ENCODE measurements at regions not wholly inside any gene's neighbourhood (a gene's known extent, or its start where the extent isn't known, plus 50 kb on each side); places are given as distances from the start of the nearest gene placed in this dataset.

GRCh38 chr2:128752691-128753263 is 434.1 kb upstream of the HS6ST1 start:
- no peak for DNase-seq (ENCODE audit: low read depth)
- in situ Hi-C loops (cut with HindIII; ENCODE audit: low pct_unique_long_range_greater_than_20kb, low sequenced_read_pairs), result no loop called here

DNA sequence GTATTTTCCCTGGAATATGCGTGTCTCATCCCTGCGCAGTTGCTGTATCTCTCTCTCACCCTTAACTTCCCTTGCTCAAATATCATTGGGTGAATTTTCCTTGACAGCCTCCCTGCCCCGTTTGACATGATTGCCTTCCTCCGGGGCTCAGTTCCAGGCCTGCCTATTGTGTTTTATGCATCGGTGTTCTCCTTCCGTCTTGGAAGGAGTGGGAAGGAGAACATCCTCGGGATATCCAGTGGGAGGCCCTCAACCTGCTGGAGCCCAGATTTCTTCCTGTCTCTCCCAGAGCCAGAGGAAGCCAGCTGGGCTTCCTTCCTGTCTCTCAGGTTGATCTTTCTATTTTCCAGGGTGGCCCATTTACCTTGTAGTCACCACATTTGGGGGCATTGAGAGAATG is 434.7 kb upstream of the HS6ST1 start:
- in situ Hi-C loops (cut with HindIII; ENCODE audit: low pct_unique_long_range_greater_than_20kb, low sequenced_read_pairs), result no loop called here

DNA sequence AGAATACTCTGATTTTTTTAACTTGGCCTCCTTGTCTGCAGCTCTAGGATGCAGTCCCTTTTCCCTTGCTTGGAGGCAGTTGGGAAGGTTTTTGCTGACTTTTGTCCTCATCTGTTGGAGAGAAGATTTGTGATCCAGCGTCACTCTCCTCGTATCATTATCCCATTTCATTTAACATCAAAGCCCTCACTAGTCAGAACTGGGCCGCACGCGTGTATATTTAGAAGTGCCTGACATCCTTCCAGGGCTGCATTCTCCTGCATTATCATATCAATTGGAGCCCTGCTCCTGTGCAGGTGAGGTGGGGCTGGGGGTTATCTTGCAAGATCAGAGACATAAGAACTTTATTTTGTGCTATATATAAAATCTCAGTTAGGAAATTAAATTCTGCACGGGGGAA is 435.1 kb upstream of the HS6ST1 start:
- DNase-seq (ENCODE audit: low read depth), result no peak
- in situ Hi-C loops (cut with HindIII; ENCODE audit: low pct_unique_long_range_greater_than_20kb, low sequenced_read_pairs), result no loop called here

More for the DNA sequence above, 434.7 kb upstream of the HS6ST1 start:
- no peak for DNase-seq (ENCODE audit: low read depth)

GRCh38 chr2:128754246-128754724 is 435.6 kb upstream of the HS6ST1 start:
- in situ Hi-C loops (cut with HindIII; ENCODE audit: low pct_unique_long_range_greater_than_20kb, low sequenced_read_pairs), result no loop called here
- DNase-seq (ENCODE audit: low read depth), result no peak

- in situ Hi-C loops (cut with HindIII; ENCODE audit: low pct_unique_long_range_greater_than_20kb, low sequenced_read_pairs), result no loop called here
- no peak for DNase-seq (ENCODE audit: low read depth)
These were observed 437.2 kb upstream of the HS6ST1 start for GRCh38 chr2:128755695-128756364.

DNA sequence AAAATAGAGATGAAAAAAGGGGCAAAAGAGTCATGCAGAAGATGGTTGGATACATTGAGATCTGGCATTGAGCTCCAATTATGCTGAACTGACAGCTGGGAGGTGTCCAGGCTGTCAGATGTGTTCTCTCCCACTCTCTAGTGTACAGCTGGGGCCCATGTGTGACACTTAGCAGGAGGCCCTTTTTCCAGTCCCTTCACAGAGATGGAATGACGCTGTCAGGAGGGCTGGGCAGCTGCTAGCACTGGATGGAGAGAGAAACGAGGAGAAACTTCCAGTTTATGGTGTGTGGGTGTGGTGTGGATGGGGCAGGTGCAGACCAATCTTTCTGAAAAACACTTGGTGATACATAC is 437.7 kb upstream of the HS6ST1 start:
- DNase-seq (ENCODE audit: low read depth), result no peak
- in situ Hi-C loops (cut with HindIII; ENCODE audit: low pct_unique_long_range_greater_than_20kb, low sequenced_read_pairs), result no loop called here

DNA sequence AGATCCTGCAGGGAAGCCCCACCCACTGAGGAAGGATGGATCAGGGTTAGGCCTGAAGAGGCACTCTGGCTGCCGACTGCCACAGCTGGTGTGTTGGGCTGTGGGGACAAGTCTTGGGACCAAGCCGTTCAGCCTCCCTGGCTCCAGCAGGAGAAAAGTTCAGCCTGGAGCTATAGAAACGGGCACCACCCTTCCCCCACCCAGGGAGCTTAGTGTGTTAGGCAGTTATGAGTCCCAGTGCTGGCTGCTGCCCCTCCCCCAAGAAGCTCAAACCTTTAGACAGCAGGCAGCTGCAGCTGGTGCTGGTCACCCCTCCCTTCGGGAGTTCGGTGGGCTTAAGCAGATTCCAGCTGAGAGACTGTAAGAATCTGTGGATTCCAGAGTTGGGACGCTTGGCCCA is 447.1 kb upstream of the HS6ST1 start:
- no peak for DNase-seq (ENCODE audit: low read depth)
- in situ Hi-C loops (cut with HindIII; ENCODE audit: low pct_unique_long_range_greater_than_20kb, low sequenced_read_pairs), result no loop called here

DNA sequence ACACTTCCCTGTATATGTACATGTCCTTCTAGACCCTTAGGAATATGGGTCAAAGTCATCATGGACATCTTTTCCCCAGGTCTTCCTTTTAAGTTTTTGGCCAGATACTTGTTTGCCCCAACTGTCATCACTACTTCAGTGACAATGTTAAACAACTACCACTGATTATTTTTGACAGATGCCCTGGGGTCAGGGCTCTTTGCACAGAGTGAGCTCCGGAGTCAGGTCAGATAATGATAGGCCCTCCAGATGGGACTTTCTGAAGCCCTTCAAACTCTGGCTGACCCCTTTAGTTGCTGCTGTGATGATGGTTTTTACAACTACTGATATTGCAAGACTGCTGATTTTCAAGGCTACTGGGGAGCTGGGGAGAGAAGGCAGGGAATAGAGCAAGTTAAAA is 449.4 kb upstream of the HS6ST1 start:
- no peak for DNase-seq (ENCODE audit: low read depth)
- in situ Hi-C loops (cut with HindIII; ENCODE audit: low pct_unique_long_range_greater_than_20kb, low sequenced_read_pairs), result no loop called here

DNA sequence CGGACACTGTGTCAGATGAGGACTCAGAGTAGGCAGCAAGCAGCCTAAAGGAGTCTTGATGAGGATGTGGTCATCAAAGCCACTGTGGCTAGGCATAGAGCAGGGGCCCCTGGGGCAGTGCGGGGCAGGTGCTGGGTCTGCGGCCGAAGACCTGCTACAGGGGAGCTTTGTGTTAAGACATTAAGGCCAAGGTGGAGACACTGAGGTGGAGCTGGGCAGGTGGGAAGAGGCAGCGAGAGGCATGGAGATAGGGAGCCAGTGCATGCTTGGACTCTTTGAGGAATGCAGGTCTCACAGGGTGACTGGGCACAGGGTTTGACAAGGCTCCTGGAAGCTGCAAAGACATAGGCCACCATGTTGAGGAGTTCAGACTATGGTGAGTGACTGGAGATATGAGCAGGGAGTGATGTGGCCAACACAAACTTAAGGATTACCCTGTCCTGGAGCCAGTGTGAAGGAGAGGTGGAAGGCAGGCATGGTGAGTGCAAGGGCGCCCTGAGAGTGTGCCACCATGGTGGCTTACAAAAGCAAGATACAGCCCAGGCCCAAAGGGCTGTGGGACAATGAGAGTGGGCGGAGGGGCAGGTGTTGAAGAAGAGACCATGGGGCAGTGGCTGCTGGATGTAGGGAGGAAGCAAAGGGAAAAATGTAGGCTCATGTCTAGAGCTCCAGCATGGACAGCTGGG is 450.9 kb upstream of the HS6ST1 start:
- no peak for DNase-seq (ENCODE audit: low read depth)
- in situ Hi-C loops (cut with HindIII; ENCODE audit: low pct_unique_long_range_greater_than_20kb, low sequenced_read_pairs), result no loop called here

DNA sequence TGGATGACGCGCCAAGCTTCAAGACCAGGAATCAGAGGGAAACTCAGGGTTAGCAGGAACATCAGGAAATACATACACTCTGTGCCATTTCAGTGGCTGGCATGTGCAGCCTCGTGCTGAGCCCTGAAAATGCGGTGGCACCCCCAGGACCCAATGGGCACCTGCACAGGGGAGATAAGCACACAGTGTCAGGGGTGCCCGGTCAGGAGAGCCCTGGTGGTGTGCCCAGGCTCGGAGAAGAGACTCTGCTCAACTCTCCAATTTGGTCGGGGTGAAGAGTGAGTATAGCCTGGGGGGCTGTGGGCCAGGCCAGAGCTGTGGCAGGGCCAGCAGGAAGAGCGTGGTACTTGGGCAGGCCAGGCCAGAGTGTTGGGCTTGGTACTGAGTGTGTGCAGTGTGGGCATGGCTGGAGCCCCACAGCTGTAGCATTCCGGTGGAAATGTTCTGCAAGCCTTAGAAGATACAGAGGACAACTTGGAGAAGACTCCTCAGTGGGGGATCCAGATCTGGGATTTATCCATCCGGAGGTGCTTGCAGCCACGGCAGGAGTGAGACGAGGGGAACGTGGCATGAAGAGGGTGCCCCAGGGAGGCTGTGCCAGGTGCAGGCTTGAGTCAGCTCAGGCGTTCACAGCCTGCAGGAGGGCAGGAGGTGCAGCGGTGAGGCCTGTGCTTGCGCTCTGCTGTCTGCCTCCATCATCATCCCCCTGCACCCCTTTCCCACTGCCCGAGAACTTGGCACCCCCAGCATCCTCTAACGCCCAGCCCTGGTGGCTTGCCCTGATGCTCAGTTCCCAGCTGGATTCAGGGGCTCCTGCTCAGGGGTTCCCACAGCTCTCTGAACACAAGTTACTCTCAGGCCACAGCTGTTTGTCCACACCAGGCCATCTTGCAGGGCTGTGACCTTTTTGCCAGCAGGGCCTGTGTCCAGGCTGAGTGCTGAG is 451.7 kb upstream of the HS6ST1 start:
- in situ Hi-C loops (cut with HindIII; ENCODE audit: low pct_unique_long_range_greater_than_20kb, low sequenced_read_pairs), result no loop called here
- no peak for DNase-seq (ENCODE audit: low read depth)

- in situ Hi-C loops (cut with HindIII; ENCODE audit: low pct_unique_long_range_greater_than_20kb, low sequenced_read_pairs), result no loop called here
- DNase-seq (ENCODE audit: low read depth), result no peak
These were observed 452.7 kb upstream of the HS6ST1 start for GRCh38 chr2:128771401-128771800.

- in situ Hi-C loops (cut with HindIII; ENCODE audit: low pct_unique_long_range_greater_than_20kb, low sequenced_read_pairs), result no loop called here
- no peak for DNase-seq (ENCODE audit: low read depth)
These were observed 454.0 kb upstream of the HS6ST1 start for GRCh38 chr2:128772671-128773070.

GRCh38 chr2:128773641-128774319 is 455.1 kb upstream of the HS6ST1 start:
- in situ Hi-C loops (cut with HindIII; ENCODE audit: low pct_unique_long_range_greater_than_20kb, low sequenced_read_pairs), result no loop called here
- DNase-seq (ENCODE audit: low read depth), result no peak

DNA sequence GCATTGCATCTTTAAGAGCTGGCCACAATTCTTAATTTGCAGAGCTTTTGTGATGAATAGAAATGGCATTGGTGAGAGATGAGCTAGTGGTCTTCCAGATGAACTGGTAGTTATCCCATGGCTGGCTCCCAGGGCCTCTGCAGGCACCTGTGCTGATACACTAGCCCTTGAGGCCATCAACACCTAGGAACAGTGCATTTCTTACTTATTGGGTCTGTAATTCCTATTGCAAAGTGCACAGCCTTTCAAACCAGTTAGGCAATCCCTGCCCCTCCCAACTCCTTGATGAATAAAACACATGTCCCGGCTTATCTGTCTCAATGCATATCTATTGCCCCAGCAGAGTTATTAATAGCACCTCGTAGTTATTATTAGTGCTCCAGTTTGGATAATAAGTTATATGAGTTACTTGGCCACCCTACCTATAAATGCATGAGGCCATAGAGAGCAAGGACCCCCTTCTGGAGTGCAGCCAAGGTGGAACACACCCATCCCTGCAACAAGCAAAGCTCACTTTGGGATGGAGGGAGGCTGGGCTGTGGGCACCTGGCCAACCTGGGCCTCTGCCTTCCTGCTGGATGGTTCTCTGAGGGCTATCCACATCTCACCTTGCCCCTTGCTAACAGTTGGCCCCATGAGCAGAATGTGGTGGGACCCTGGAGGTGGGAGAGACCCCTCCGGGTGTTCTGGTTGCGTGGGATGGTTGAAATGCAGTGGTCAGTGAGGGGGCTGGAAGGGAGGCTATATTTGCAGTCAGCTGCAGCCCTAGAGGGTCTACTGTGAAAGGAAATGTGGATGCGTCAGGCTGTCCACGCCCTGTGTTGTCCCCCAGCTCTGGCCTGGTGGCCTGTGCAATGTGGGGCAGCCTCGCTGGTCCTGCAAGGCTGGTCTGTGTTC is 455.9 kb upstream of the HS6ST1 start:
- in situ Hi-C loops (cut with HindIII; ENCODE audit: low pct_unique_long_range_greater_than_20kb, low sequenced_read_pairs), result no loop called here
- DNase-seq (ENCODE audit: low read depth), result no peak

GRCh38 chr2:128775217-128775913 is 456.7 kb upstream of the HS6ST1 start:
- DNase-seq (ENCODE audit: low read depth), result no peak
- in situ Hi-C loops (cut with HindIII; ENCODE audit: low pct_unique_long_range_greater_than_20kb, low sequenced_read_pairs), result no loop called here

DNA sequence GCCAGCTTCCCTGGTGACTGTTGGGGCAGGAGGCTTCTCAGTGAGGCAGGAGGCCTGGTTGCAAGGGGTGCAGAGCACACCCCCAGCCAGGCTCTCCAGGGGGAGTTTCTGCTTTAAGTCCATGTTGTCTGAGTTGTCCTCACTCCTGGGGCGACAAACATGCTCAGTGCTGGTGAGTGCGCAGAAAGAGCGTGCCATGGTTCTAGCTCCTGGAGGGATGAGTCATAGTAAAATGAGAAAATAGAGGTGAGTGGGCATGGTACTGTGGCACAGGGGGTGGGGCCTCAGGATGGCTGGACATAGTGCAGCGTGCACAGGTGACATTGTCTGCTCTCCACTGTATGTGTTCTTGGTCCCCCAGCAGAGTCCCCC is 457.2 kb upstream of the HS6ST1 start:
- no peak for DNase-seq (ENCODE audit: low read depth)
- in situ Hi-C loops (cut with HindIII; ENCODE audit: low pct_unique_long_range_greater_than_20kb, low sequenced_read_pairs), result no loop called here

All from Caki2 (cell line).